Stimulated activated naive B cell treated with anti-CD40 and anti-IgM and Interleukin-4, amounts not matched to agents 10 μg/mL and 1 μg/mL and 100 μg/mL, for 72 hours (primary cell): ENCODE measurements at regions not wholly inside any gene's neighbourhood (a gene's known extent, or its start where the extent isn't known, plus 50 kb on each side); places are given as distances from the start of the nearest gene placed in this dataset.
"Not testable (repeated sequence)": the region's sequence is repeated elsewhere in the genome, so short reads cannot be mapped to it uniquely, and the experiment has no call there.

Experiments
- ATAC-seq, 2 donors: fragments of 150-1000 bp; cut with Tn5 transposase; replicated peaks; 2 replicates each; pipeline ENCODE4 v1.10.0; 2021; ENCODE audit warnings: moderate library complexity in 1 of 2
- DNase-seq: peaks from one replicate; pipeline ENCODE4 v3.0.0; 2021
- H3K27ac Mint-ChIP-seq: one replicate; pipeline ENCODE4 v1.8.0; 2022; ENCODE audit warnings: mild to moderate bottlenecking, mixed read lengths
- H3K27me3 Mint-ChIP-seq, 2 donors: one replicate each; pipeline ENCODE4 v1.8.0; 2022; ENCODE audit warnings: mixed read lengths in 2 of 2
- H3K36me3 Mint-ChIP-seq, 2 donors: one replicate each; pipeline ENCODE4 v1.8.0; 2022; ENCODE audit warnings: mixed read lengths in 2 of 2, mild to moderate bottlenecking in 1 of 2
- H3K4me1 Mint-ChIP-seq, 2 donors: one replicate each; pipeline ENCODE4 v1.8.0; 2022; ENCODE audit warnings: mixed read lengths in 2 of 2, mild to moderate bottlenecking in 1 of 2
- H3K4me3 Mint-ChIP-seq, 2 donors: one replicate each; pipeline ENCODE4 v1.8.0; 2022; ENCODE audit warnings: mild to moderate bottlenecking in 2 of 2, mixed read lengths in 2 of 2, moderate library complexity in 1 of 2
- H3K9me3 Mint-ChIP-seq, 2 donors: one replicate each; pipeline ENCODE4 v1.8.0; 2022; ENCODE audit warnings: mixed read lengths in 2 of 2, mild to moderate bottlenecking in 1 of 2

DNA sequence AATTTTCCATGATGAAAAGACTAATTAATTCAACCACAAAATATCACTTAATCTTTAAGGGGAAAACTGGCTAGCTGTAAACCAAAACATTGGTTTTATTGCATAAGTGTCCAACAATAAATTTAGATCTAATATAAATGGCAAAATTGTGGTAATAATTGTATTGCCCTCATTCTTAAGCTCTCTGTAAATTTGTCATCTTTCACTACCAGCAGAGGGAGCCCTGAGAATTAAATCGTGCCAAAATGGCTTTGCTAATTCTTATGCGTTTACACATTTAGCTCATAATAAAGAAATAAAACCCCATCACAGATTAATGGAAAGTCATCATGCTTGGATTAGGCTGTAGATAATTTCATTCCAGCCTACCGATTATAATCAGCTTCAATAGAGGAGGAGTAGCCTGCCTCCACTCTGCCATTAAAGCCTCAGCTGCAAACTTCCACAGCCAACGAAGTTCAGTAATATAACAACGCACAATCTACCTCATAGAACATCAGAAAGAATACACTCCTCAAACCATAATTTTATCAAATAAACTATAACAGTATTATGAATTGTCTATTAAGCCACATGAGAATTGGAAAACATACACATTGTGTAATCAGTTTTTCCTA lies 70.0 kb upstream of the ATP5MC3 start:
- ATAC-seq (no peak), DNase-seq (no peak)
- Mint-ChIP-seq H3K9me3 (peaks cover 0 to 5% of the 10 kb centered on the region in 2 donors), H3K4me1 (peaks cover 0 to 1% of the 10 kb centered on the region in 2 donors), H3K4me3 (no peak overlapping the region), H3K36me3 (no peaks in the 10 kb centered on the region), H3K27ac (no peak overlapping the region), H3K27me3 (peaks cover 20 to 38% of the 10 kb centered on the region in 2 donors)

DNA sequence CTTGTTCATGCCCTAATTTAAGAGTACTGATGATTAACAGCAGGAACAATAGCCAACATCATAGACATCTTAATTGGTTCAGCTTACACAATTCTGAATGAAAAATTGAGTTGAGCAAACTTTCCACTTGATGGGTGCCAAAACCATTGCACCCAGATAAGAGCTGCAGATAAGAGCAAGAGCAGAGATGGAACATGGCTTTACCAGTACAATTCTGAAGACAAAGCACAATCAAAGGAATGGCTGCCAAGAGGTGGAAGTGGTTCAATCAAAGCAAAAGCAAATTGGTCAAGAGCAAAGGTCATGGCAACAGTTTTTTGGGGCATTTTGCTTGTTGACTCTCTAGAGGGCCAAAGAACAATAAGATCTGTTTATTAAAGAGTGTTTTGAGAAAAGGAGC lies 65.6 kb upstream of the ATP5MC3 start:
- no peaks in the 10 kb centered on the region for H3K9me3 Mint-ChIP-seq
- no peak for DNase-seq
- H3K4me3 Mint-ChIP-seq: no peak overlapping the region
- H3K27ac Mint-ChIP-seq: no peak overlapping the region
- H3K36me3 Mint-ChIP-seq: no peaks in the 10 kb centered on the region
- no peak for ATAC-seq
- peaks cover 25 to 32% of the 10 kb centered on the region in 2 donors for H3K27me3 Mint-ChIP-seq
- H3K4me1 Mint-ChIP-seq: peaks cover 0 to 1% of the 10 kb centered on the region in 2 donors

DNA sequence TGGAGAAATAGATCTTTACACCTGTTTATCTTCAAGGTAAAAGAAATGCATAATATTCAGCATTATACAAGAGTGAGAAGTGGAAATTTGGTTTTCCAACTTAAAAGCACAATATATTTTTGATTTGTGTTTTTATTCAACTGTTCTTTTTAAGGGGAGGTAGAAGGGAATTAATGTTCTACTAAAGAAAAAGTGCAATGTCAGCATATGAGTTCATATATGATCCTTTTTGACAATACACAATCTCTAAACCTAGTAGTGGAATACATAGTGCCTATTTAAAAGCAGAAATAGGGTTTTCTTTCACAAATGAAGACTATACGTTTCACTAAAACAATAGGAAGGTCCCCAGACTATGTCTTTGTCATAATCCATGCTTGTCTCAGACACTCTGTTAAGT lies 63.2 kb upstream of the ATP5MC3 start:
- peaks cover 32 to 39% of the 10 kb centered on the region in 2 donors for H3K27me3 Mint-ChIP-seq
- DNase-seq: no peak
- H3K4me1 Mint-ChIP-seq: no peaks in the 10 kb centered on the region
- H3K27ac Mint-ChIP-seq: no peak overlapping the region
- no peak overlapping the region for H3K4me3 Mint-ChIP-seq
- H3K9me3 Mint-ChIP-seq: peaks cover 3 to 8% of the 10 kb centered on the region in 2 donors
- peaks cover 2 to 4% of the 10 kb centered on the region in 2 donors for H3K36me3 Mint-ChIP-seq
- ATAC-seq: no peak

DNA sequence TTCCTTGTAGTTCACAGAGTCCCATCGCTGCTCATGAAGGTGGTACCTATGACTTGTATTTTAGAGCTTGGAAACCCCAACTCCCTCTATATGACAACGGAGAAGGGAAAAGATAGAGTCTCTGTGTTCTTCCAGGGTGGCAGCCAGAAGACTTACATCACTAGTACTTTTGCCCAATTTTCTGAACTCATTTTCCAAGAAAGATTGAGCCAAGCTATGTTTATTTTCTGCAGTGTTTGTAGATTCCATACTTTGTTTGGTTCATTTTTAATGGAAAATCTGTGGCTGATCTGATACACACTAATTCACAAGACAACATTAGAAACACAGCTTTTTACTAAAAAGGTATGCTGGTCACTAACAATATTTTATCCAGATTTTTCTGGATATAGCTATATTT lies 60.2 kb upstream of the ATP5MC3 start:
- Mint-ChIP-seq H3K27me3 (peaks cover 40 to 42% of the 10 kb centered on the region in 2 donors), H3K4me3 (no peak overlapping the region), H3K4me1 (no peaks in the 10 kb centered on the region), H3K36me3 (peaks cover 5 to 11% of the 10 kb centered on the region in 2 donors), H3K9me3 (peaks cover 11 to 18% of the 10 kb centered on the region in 2 donors), H3K27ac (no peak overlapping the region)
- DNase-seq (no peak), ATAC-seq (no peak)

DNA sequence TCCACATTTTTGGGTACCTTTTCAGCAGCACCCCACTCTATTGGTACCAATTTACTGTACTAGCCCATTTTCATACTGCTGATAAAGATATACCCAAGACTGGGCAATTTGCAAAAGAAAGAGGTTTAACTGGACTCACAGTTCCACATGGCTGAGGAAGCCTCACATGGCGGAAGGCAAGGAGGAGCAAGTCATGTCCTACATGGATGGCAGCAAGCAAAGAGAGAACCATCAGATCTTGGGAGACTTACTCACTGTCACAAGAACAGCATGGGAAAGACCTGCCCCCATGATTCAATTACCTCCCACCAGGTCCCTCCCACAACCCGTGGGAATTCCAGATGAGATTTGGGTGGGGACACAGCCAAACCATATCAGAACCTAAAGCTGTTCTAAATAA lies 58.5 kb upstream of the ATP5MC3 start:
- peaks cover 11 to 18% of the 10 kb centered on the region in 2 donors for H3K9me3 Mint-ChIP-seq
- DNase-seq, H3K4me3 Mint-ChIP-seq, ATAC-seq, H3K4me1 Mint-ChIP-seq, H3K27ac Mint-ChIP-seq: not testable (repeated sequence)
- peaks cover 5 to 11% of the 10 kb centered on the region in 2 donors for H3K36me3 Mint-ChIP-seq
- peaks cover 40 to 42% of the 10 kb centered on the region in 2 donors for H3K27me3 Mint-ChIP-seq

DNA sequence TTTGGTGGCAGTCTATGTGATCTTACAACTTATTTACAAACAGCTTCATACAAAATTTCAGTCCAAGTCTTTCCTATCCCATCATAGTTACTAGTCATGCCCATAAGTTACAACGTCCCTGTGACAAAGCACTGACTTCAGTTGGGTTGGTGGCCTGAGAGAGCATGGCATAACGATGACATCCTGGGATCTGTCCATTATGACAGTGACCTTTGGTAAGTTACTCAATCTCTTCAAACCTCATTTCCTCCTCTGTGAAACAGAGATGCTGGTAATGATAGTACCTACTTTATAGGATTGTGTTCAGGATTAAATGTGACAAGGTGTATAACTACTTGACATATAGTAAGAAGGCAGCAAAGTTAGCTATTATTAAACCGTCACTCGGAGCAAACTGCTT lies 55.4 kb upstream of the ATP5MC3 start:
- H3K4me3 Mint-ChIP-seq: no peak overlapping the region
- H3K36me3 Mint-ChIP-seq: peaks cover 5 to 11% of the 10 kb centered on the region in 2 donors
- no peak overlapping the region for H3K27ac Mint-ChIP-seq
- H3K4me1 Mint-ChIP-seq: peaks cover 12 to 17% of the 10 kb centered on the region in 2 donors
- peaks cover 30 to 34% of the 10 kb centered on the region in 2 donors for H3K27me3 Mint-ChIP-seq
- ATAC-seq (no peak), DNase-seq (no peak)
- peaks cover 11 to 18% of the 10 kb centered on the region in 2 donors for H3K9me3 Mint-ChIP-seq

DNA sequence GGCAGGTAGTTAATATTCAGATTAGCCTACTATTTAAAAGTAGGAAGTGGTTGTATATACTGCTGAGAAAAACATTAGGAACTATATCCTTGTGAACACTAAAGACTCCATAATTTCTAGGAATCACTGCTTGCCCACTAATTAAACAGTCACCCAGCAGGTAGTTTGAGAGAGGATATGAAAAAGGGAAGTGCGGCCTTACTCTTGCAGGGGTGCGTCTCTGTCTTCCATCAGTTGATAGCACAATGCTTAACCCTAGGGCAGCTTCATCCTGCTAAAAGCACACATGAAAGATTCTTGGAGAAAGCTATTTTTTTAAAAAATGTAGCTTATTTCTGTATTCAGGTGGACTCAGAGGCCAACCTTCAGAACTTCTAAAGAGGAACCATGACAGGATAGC lies 53.1 kb upstream of the ATP5MC3 start:
- H3K4me1 Mint-ChIP-seq: peaks cover 12 to 17% of the 10 kb centered on the region in 2 donors
- H3K4me3 Mint-ChIP-seq: no peak overlapping the region
- H3K9me3 Mint-ChIP-seq: peaks cover 7 to 9% of the 10 kb centered on the region in 2 donors
- peaks cover 19 to 21% of the 10 kb centered on the region in 2 donors for H3K27me3 Mint-ChIP-seq
- H3K36me3 Mint-ChIP-seq: peaks cover 3 to 6% of the 10 kb centered on the region in 2 donors
- ATAC-seq: peak; percentile 96 to 98
- H3K27ac Mint-ChIP-seq: no peak overlapping the region
- DNase-seq: no peak

DNA sequence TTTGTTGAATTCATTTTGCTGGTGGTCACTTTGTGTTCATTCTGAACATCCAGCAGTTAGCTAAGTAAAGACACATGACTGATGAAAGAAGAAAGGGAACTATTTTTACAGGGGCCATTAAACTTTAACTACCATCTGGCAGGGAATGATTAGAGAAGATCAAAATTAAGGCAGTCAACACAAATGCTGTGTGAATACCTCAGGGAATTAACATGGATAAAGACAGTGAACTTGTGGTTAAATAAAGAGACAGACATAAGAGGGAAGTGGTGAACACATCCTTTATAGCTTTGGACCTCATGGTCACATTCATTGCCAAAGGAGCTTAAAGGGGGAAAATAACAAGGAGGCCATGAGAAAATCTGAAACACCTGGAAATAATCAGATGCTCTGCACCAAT lies 52.6 kb upstream of the ATP5MC3 start:
- Mint-ChIP-seq H3K27ac (no peak overlapping the region), H3K27me3 (peaks cover 16 to 18% of the 10 kb centered on the region in 2 donors), H3K4me1 (peaks cover 12 to 17% of the 10 kb centered on the region in 2 donors), H3K9me3 (peaks cover 5 to 7% of the 10 kb centered on the region in 2 donors), H3K4me3 (no peak overlapping the region), H3K36me3 (peaks cover 3 to 4% of the 10 kb centered on the region in 2 donors)
- peak; percentile 76 to 81 for ATAC-seq
- DNase-seq: no peak

DNA sequence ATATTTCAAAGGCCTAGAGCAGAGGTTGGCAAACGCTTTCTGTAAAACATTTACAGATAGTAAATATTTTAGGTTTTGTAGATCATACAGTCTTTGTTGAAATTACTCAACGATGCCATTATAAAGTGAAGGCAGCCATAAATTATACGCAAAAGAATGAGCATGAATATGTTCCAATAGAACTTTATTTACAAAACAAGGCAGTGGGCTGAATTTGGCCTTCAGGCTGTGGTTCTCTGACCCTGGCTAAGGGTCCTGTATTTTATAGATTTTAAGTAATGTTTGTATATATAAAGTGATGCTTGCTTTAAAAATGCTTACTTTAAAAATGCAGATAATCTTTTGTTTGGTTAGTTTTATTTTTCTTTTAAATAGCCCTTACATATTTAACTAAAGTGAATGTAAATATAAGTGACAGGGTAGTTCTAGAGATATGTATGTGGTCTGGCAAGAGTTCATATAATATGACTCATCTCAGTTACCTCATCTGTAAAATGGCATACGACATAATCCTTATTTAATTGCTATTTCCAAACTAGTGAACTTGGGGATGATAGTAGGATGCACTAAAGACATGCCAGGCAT lies 51.7 kb upstream of the ATP5MC3 start:
- H3K36me3 Mint-ChIP-seq: peaks cover under 1% of the 10 kb centered on the region in 2 donors
- H3K27me3 Mint-ChIP-seq: peaks cover 10 to 14% of the 10 kb centered on the region in 2 donors
- H3K9me3 Mint-ChIP-seq: peaks cover under 1 to 3% of the 10 kb centered on the region in 2 donors
- H3K27ac Mint-ChIP-seq: no peak overlapping the region
- no peak for ATAC-seq
- H3K4me3 Mint-ChIP-seq: no peak overlapping the region
- DNase-seq: no peak
- peaks cover 12 to 17% of the 10 kb centered on the region in 2 donors for H3K4me1 Mint-ChIP-seq
